Smooth muscle cell (in vitro differentiated cells): ENCODE measurements at regions not wholly inside any gene's neighbourhood (a gene's known extent, or its start where the extent isn't known, plus 50 kb on each side); places are given as distances from the start of the nearest gene placed in this dataset.

Source experiments
- DNase-seq: peaks from one replicate; lab custom pipeline; 2025; ENCODE audit not compliant: unreplicated experiment; lab: John Stamatoyannopoulos, UW
- H2AFZ ChIP-seq: fragments of 200-600 bp; sonication (generic); 2 replicates; pipeline ENCODE4 v1.6.0; 2016; ENCODE audit warnings: antibody characterized with exemption, low read depth, mild to moderate bottlenecking
- H3F3A ChIP-seq: fragments of 200-600 bp; sonication (generic); 2 replicates; pipeline ENCODE4 v1.6.0; 2017; ENCODE audit warnings: antibody characterized with exemption, low read depth
- H3K27ac ChIP-seq: fragments of 200-600 bp; sonication (generic); 2 replicates; pipeline ENCODE4 v1.5.1; 2016; ENCODE audit warnings: low read depth, mild to moderate bottlenecking
- H3K27me3 ChIP-seq: fragments of 200-600 bp; sonication (generic); 2 replicates; pipeline ENCODE4 v1.6.1; 2016; ENCODE audit warnings: low read depth, mild to moderate bottlenecking
- H3K36me3 ChIP-seq: fragments of 200-600 bp; sonication (generic); 2 replicates; pipeline ENCODE4 v1.5.1; 2016; ENCODE audit warnings: low read depth
- H3K4me1 ChIP-seq: fragments of 200-600 bp; sonication (generic); 2 replicates; pipeline ENCODE4 v1.5.1; 2016; ENCODE audit warnings: low read depth
- H3K4me2 ChIP-seq: fragments of 200-600 bp; sonication (generic); 2 replicates; pipeline ENCODE4 v1.6.0; 2016; ENCODE audit warnings: mild to moderate bottlenecking
- H3K4me3 ChIP-seq: fragments of 200-600 bp; sonication (generic); 2 replicates; pipeline ENCODE4 v1.5.1; 2016; ENCODE audit warnings: mild to moderate bottlenecking
- H3K79me2 ChIP-seq: fragments of 200-600 bp; sonication (generic); 2 replicates; pipeline ENCODE4 v1.6.0; 2016; ENCODE audit warnings: low read depth, mild to moderate bottlenecking
- H3K9ac ChIP-seq: fragments of 200-600 bp; sonication (generic); 2 replicates; pipeline ENCODE4 v1.6.0; 2016; ENCODE audit warnings: low read depth
- H3K9me3 ChIP-seq: fragments of 200-600 bp; sonication (generic); replicated peaks from 2 replicates; pipeline ENCODE4 v1.5.1; 2016; ENCODE audit warnings: low read depth
- H4K20me1 ChIP-seq: fragments of 200-600 bp; sonication (generic); 2 replicates; pipeline ENCODE4 v1.6.0; 2016; ENCODE audit warnings: low read depth
- WGBS: methylation state at CpG from one replicate; pipeline ENCODE4 v1.1.7; 2016; ENCODE audit warnings: low lambda C conversion rate; 5-methylcytosine and 5-hydroxymethylcytosine counted together
- TF ChIP-seq, protein P1 (sequence below): fragments of 200-600 bp; sonication (generic); IDR thresholded peaks from 2 replicates; pipeline ENCODE4 v1.5.1; 2017; ENCODE audit warnings: borderline replicate concordance, mild to moderate bottlenecking, antibody characterized with exemption; ENCODE audit not compliant: insufficient read depth, poor library complexity, severe bottlenecking

DNA sequence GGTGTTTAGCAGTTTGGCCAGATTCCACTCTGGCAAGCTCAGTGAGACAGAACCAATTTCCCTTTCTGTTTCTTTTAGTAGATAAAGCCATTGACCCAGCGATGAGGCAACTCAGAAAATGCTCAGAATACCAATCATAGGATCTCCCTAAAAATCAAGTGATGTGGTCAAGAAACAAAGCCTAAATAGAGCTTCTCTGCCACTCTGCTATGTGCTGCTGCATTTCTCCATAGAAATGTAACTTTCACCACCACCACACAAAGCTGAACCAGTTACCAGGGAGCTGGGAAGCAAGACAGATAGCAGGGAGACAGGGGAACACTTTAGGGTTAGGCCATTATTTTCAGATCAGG, 109.8 kb downstream of the RPL22L1 start:
- Histone ChIP-seq H3K4me1 (no peaks in the 10 kb centered on the region), H3K36me3 (no peaks in the 10 kb centered on the region), H4K20me1 (no peaks in the 10 kb centered on the region), H3K27me3 (no peaks in the 10 kb centered on the region), H2AFZ (no peak overlapping the region), H3K9me3 (no peaks in the 10 kb centered on the region), H3K27ac (no peak overlapping the region), H3F3A (no peaks in the 10 kb centered on the region), H3K4me3 (no peak overlapping the region), H3K79me2 (no peaks in the 10 kb centered on the region), H3K9ac (no peak overlapping the region), H3K4me2 (no peak overlapping the region)
- no peak for DNase-seq
- 71% methylated on average over 1 of the region's 1 CpG for WGBS
- TF ChIP-seq, protein P1, sequence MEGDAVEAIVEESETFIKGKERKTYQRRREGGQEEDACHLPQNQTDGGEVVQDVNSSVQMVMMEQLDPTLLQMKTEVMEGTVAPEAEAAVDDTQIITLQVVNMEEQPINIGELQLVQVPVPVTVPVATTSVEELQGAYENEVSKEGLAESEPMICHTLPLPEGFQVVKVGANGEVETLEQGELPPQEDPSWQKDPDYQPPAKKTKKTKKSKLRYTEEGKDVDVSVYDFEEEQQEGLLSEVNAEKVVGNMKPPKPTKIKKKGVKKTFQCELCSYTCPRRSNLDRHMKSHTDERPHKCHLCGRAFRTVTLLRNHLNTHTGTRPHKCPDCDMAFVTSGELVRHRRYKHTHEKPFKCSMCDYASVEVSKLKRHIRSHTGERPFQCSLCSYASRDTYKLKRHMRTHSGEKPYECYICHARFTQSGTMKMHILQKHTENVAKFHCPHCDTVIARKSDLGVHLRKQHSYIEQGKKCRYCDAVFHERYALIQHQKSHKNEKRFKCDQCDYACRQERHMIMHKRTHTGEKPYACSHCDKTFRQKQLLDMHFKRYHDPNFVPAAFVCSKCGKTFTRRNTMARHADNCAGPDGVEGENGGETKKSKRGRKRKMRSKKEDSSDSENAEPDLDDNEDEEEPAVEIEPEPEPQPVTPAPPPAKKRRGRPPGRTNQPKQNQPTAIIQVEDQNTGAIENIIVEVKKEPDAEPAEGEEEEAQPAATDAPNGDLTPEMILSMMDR: no peak

DNA sequence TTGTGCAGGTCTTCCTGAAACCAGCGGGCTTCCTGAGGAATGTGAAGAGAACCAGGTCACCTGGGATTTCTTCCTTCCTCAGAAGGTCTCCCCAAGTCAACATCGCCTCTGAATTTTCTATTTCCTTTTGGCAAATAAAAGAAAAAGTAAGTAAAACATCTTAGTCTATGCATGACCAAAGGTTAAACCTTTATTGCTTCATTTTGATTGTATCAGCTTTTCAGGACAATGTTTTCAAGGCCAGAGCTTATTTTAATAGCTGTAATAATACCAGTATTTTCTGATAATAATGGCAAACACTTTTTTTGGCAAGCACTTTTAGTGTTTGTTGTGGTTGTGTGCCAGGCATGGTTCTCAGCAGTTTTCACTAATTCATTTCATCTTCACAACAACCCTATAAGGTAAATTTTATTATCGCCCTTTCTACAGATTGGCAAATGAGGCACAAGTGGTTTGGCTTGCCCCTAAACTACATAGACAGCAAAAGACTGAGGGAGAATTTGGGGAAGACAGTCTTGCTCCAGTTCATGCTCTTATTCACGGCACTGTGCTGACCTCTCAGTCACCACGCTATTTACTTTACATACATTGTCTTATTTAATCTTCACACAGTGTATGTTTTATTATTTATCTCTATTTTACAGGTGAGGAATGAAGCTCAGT, 110.4 kb downstream of the RPL22L1 start:
- TF ChIP-seq, protein P1: no peak

DNA sequence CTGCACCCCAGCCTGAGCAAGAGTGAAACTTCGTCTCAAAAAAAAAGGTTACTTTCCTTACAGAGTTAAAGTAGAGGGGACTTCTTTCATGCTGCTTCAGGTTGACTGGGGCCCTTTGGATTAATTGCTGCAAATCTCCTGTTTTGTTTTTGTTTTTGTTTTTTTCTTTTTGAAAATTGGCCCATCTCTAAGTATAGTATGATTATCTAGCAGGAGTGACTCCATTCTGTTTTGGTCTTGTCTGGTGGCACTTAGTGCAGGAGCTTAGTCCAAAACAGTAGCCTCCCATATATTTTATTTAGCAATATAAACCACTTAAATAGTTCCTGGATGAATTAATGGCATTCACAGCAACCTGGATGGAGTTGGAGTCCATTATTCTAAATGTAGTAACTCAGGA, 113.0 kb downstream of the RPL22L1 start:
- H3K36me3 ChIP-seq: no peaks in the 10 kb centered on the region
- H4K20me1 ChIP-seq: no peaks in the 10 kb centered on the region
- no peaks in the 10 kb centered on the region for H3F3A ChIP-seq
- no peak overlapping the region for H3K27ac ChIP-seq
- H3K4me3 ChIP-seq: no peak overlapping the region
- no peak overlapping the region for H2AFZ ChIP-seq
- H3K9ac ChIP-seq: no peak overlapping the region
- DNase-seq: no peak
- H3K4me1 ChIP-seq: no peaks in the 10 kb centered on the region
- H3K27me3 ChIP-seq: no peaks in the 10 kb centered on the region
- H3K9me3 ChIP-seq: no peaks in the 10 kb centered on the region
- 100% methylated on average over 1 of the region's 1 CpG for WGBS
- TF ChIP-seq, protein P1: no peak
- H3K79me2 ChIP-seq: no peaks in the 10 kb centered on the region
- H3K4me2 ChIP-seq: no peak overlapping the region

More for the DNA sequence above, 110.4 kb downstream of the RPL22L1 start:
- no peaks in the 10 kb centered on the region for H3K79me2 ChIP-seq
- H3K27me3 ChIP-seq: no peaks in the 10 kb centered on the region
- no peak overlapping the region for H3K4me2 ChIP-seq
- no peak overlapping the region for H3K4me3 ChIP-seq
- H3K9me3 ChIP-seq: no peaks in the 10 kb centered on the region
- H3K36me3 ChIP-seq: no peaks in the 10 kb centered on the region
- no peaks in the 10 kb centered on the region for H4K20me1 ChIP-seq
- no peak overlapping the region for H3K9ac ChIP-seq
- H2AFZ ChIP-seq: no peak overlapping the region
- DNase-seq: no peak
- no peaks in the 10 kb centered on the region for H3K4me1 ChIP-seq
- H3K27ac ChIP-seq: no peak overlapping the region
- no peaks in the 10 kb centered on the region for H3F3A ChIP-seq
- WGBS: 92% methylated on average over 5 of the region's 5 CpGs

GRCh38 chr3:170754311-170754693, 115.7 kb downstream of the RPL22L1 start:
- Histone ChIP-seq H3K79me2 (no peaks in the 10 kb centered on the region), H3K4me1 (peaks cover 5% of the 10 kb centered on the region), H3K9ac (no peak overlapping the region), H3K4me3 (no peak overlapping the region), H3K27ac (no peak overlapping the region), H2AFZ (no peak overlapping the region), H4K20me1 (no peaks in the 10 kb centered on the region), H3K9me3 (no peaks in the 10 kb centered on the region), H3K27me3 (no peaks in the 10 kb centered on the region), H3K36me3 (no peaks in the 10 kb centered on the region), H3K4me2 (no peak overlapping the region), H3F3A (peaks cover 6% of the 10 kb centered on the region)
- no peak for DNase-seq
- TF ChIP-seq, protein P1: no peak
